Smooth muscle cell (in vitro differentiated cells): ENCODE measurements at regions not wholly inside any gene's neighbourhood (a gene's known extent, or its start where the extent isn't known, plus 50 kb on each side); places are given as distances from the start of the nearest gene placed in this dataset.

Source experiments
- DNase-seq: peaks from one replicate; lab custom pipeline; 2025; ENCODE audit not compliant: unreplicated experiment; lab: John Stamatoyannopoulos, UW
- H2AFZ ChIP-seq: fragments of 200-600 bp; sonication (generic); 2 replicates; pipeline ENCODE4 v1.6.0; 2016; ENCODE audit warnings: antibody characterized with exemption, low read depth, mild to moderate bottlenecking
- H3F3A ChIP-seq: fragments of 200-600 bp; sonication (generic); 2 replicates; pipeline ENCODE4 v1.6.0; 2017; ENCODE audit warnings: antibody characterized with exemption, low read depth
- H3K27ac ChIP-seq: fragments of 200-600 bp; sonication (generic); 2 replicates; pipeline ENCODE4 v1.5.1; 2016; ENCODE audit warnings: low read depth, mild to moderate bottlenecking
- H3K27me3 ChIP-seq: fragments of 200-600 bp; sonication (generic); 2 replicates; pipeline ENCODE4 v1.6.1; 2016; ENCODE audit warnings: low read depth, mild to moderate bottlenecking
- H3K36me3 ChIP-seq: fragments of 200-600 bp; sonication (generic); 2 replicates; pipeline ENCODE4 v1.5.1; 2016; ENCODE audit warnings: low read depth
- H3K4me1 ChIP-seq: fragments of 200-600 bp; sonication (generic); 2 replicates; pipeline ENCODE4 v1.5.1; 2016; ENCODE audit warnings: low read depth
- H3K4me2 ChIP-seq: fragments of 200-600 bp; sonication (generic); 2 replicates; pipeline ENCODE4 v1.6.0; 2016; ENCODE audit warnings: mild to moderate bottlenecking
- H3K4me3 ChIP-seq: fragments of 200-600 bp; sonication (generic); 2 replicates; pipeline ENCODE4 v1.5.1; 2016; ENCODE audit warnings: mild to moderate bottlenecking
- H3K79me2 ChIP-seq: fragments of 200-600 bp; sonication (generic); 2 replicates; pipeline ENCODE4 v1.6.0; 2016; ENCODE audit warnings: low read depth, mild to moderate bottlenecking
- H3K9ac ChIP-seq: fragments of 200-600 bp; sonication (generic); 2 replicates; pipeline ENCODE4 v1.6.0; 2016; ENCODE audit warnings: low read depth
- H3K9me3 ChIP-seq: fragments of 200-600 bp; sonication (generic); replicated peaks from 2 replicates; pipeline ENCODE4 v1.5.1; 2016; ENCODE audit warnings: low read depth
- H4K20me1 ChIP-seq: fragments of 200-600 bp; sonication (generic); 2 replicates; pipeline ENCODE4 v1.6.0; 2016; ENCODE audit warnings: low read depth
- CTCF ChIP-seq: fragments of 200-600 bp; sonication (generic); IDR thresholded peaks from 2 replicates; pipeline ENCODE4 v1.5.1; 2017; ENCODE audit warnings: borderline replicate concordance, mild to moderate bottlenecking, antibody characterized with exemption; ENCODE audit not compliant: insufficient read depth, poor library complexity, severe bottlenecking
- WGBS: methylation state at CpG from one replicate; pipeline ENCODE4 v1.1.7; 2016; ENCODE audit warnings: low lambda C conversion rate; 5-methylcytosine and 5-hydroxymethylcytosine counted together

- Histone ChIP-seq H3K4me2 (no peak overlapping the region), H3K79me2 (no peaks in the 10 kb centered on the region), H2AFZ (no peak overlapping the region), H3K27ac (no peak overlapping the region), H3K4me3 (no peak overlapping the region), H3K36me3 (no peaks in the 10 kb centered on the region), H3K27me3 (peaks cover 47% of the 10 kb centered on the region), H3K4me1 (peaks cover 17% of the 10 kb centered on the region), H3F3A (no peaks in the 10 kb centered on the region), H4K20me1 (no peaks in the 10 kb centered on the region), H3K9ac (no peak overlapping the region), H3K9me3 (no peaks in the 10 kb centered on the region)
- 80% methylated on average over 10 of the region's 10 CpGs for WGBS
- DNase-seq, result no peak
- no peak for TF ChIP-seq CTCF
These were observed 78.7 kb upstream of the ARAP3 start for GRCh38 chr5:141760753-141761152.

- Histone ChIP-seq H3K36me3 (no peaks in the 10 kb centered on the region), H3F3A (no peaks in the 10 kb centered on the region), H3K27ac (no peak overlapping the region), H3K4me1 (peaks cover 17% of the 10 kb centered on the region), H3K9ac (no peak overlapping the region), H3K27me3 (peaks cover 47% of the 10 kb centered on the region), H3K4me3 (no peak overlapping the region), H3K4me2 (no peak overlapping the region), H2AFZ (no peak overlapping the region), H4K20me1 (no peaks in the 10 kb centered on the region), H3K9me3 (no peaks in the 10 kb centered on the region), H3K79me2 (no peaks in the 10 kb centered on the region)
- no peak for TF ChIP-seq CTCF
- DNase-seq, result no peak
- 84% methylated on average over 4 of the region's 4 CpGs for WGBS
These were observed 78.2 kb upstream of the ARAP3 start for GRCh38 chr5:141760193-141760592.

- Histone ChIP-seq H4K20me1 (no peaks in the 10 kb centered on the region), H3K79me2 (no peaks in the 10 kb centered on the region), H3K36me3 (no peaks in the 10 kb centered on the region), H3K27me3 (peaks cover 57% of the 10 kb centered on the region), H3K4me1 (peaks cover 17% of the 10 kb centered on the region), H3K27ac (no peak overlapping the region), H3F3A (no peaks in the 10 kb centered on the region), H2AFZ (no peak overlapping the region), H3K4me2 (no peak overlapping the region), H3K9me3 (no peaks in the 10 kb centered on the region), H3K9ac (no peak overlapping the region), H3K4me3 (no peak overlapping the region)
- no peak for DNase-seq
- 15% methylated on average over 22 of the region's 22 CpGs for WGBS
- TF ChIP-seq CTCF, result no peak
These were observed 76.4 kb upstream of the ARAP3 start for GRCh38 chr5:141758310-141758998.

- no peak overlapping the region for H3K4me2 ChIP-seq
- H3K4me1 ChIP-seq, result peaks cover 17% of the 10 kb centered on the region
- no peaks in the 10 kb centered on the region for H4K20me1 ChIP-seq
- no peaks in the 10 kb centered on the region for H3K79me2 ChIP-seq
- H3K36me3 ChIP-seq, result no peaks in the 10 kb centered on the region
- H3K9ac ChIP-seq, result no peak overlapping the region
- WGBS, result 36% methylated on average over 6 of the region's 6 CpGs
- H3K9me3 ChIP-seq, result no peaks in the 10 kb centered on the region
- no peak overlapping the region for H3K4me3 ChIP-seq
- no peak overlapping the region for H3K27ac ChIP-seq
- H3F3A ChIP-seq, result no peaks in the 10 kb centered on the region
- no peak overlapping the region for H2AFZ ChIP-seq
- TF ChIP-seq CTCF, result peak; percentile 40
- peaks cover 57% of the 10 kb centered on the region for H3K27me3 ChIP-seq
- no peak for DNase-seq
These were observed 75.4 kb upstream of the ARAP3 start for GRCh38 chr5:141757402-141757801.
